ENCODE measurements at regions not wholly inside any gene's neighbourhood (a gene's known extent, or its start where the extent isn't known, plus 50 kb on each side); places are given as distances from the start of the nearest gene placed in this dataset.
A peak's percentile ranks its signal among the peaks of the same experiment; 100 is the strongest.
"Not testable (repeated sequence)": the region's sequence is repeated elsewhere in the genome, so short reads cannot be mapped to it uniquely, and the experiment has no call there.

GRCh38 chr3:107222907-107223306 is 154.3 kb upstream of the CCDC54 start:
- Histone ChIP-seq H3K4me1 (ENCODE audit: control insufficient read depth, insufficient read depth, low read length) (no peaks in the 10 kb centered on the region), H3K4me3 (ENCODE audit: low read depth, low read length) (no peak overlapping the region), H3K27me3 (ENCODE audit: control insufficient read depth, insufficient read depth, low read length) (no peaks in the 10 kb centered on the region), H3K9ac (ENCODE audit: low read length) (no peak overlapping the region), H3K27ac (ENCODE audit: low read depth, low read length) (no peak overlapping the region), H3K36me3 (ENCODE audit: control insufficient read depth, insufficient read depth, low read length) (no peaks in the 10 kb centered on the region), H3K9me3 (ENCODE audit: control insufficient read depth, insufficient read depth, low read depth, low read length) (no peaks in the 10 kb centered on the region)

DNA sequence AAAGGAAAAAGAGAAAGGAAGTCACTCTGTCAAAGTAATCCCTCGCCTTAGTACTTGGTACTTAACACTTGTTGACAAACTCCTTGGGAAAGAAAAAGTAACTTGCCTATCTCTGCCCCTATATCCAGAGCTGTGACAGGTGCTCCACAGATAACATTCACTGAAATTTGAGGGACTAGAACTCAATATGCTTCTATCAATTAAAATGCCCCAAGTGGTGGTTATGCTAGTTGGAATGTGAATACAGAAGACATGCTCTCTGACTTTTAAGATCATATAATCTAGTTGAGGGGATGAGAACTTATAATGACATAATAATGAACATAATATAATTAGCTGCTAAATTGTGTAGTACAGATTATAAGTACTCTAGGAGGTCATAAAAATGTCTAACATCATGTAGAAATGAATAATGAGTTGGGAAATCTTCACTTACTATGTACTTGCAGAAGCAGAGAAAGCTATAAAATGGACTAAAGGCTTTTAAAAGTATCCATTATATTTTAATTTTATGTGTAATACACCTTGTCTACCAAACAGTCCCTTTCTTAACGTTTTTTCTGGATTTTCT is 153.1 kb upstream of the CCDC54 start:
- Histone ChIP-seq H3K36me3 (ENCODE audit: control insufficient read depth, insufficient read depth, low read length) (no peaks in the 10 kb centered on the region), H3K9me3 (ENCODE audit: control insufficient read depth, insufficient read depth, low read depth, low read length) (no peaks in the 10 kb centered on the region), H3K27me3 (ENCODE audit: control insufficient read depth, insufficient read depth, low read length) (no peaks in the 10 kb centered on the region), H3K27ac (ENCODE audit: low read depth, low read length) (no peak overlapping the region), H3K4me3 (ENCODE audit: low read depth, low read length) (no peak overlapping the region), H3K4me1 (ENCODE audit: control insufficient read depth, insufficient read depth, low read length) (no peaks in the 10 kb centered on the region), H3K9ac (ENCODE audit: low read length) (no peak overlapping the region)

DNA sequence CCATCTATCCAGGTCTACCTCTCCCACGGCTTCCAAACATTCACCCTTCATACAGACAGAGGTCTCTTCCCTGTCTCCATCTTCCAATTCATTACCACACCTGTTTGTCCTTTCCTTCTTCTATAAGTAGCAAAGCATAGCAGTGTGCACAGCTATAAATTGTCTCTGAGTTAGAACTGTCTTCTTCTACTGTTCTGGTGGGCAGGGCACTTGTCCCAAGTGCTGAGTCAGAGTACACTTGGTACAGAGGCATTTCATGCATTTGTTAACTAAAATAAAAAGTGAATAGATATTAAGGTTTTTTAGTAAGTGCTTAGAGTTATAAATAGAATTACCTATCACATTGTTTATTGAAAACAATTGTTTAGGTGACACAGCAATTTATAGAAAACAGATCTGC is 150.1 kb upstream of the CCDC54 start:
- Histone ChIP-seq H3K9ac (ENCODE audit: low read length) (no peak overlapping the region), H3K36me3 (ENCODE audit: control insufficient read depth, insufficient read depth, low read length) (no peaks in the 10 kb centered on the region), H3K9me3 (ENCODE audit: control insufficient read depth, insufficient read depth, low read depth, low read length) (no peaks in the 10 kb centered on the region), H3K4me1 (ENCODE audit: control insufficient read depth, insufficient read depth, low read length) (no peaks in the 10 kb centered on the region), H3K4me3 (ENCODE audit: low read depth, low read length) (no peak overlapping the region), H3K27ac (ENCODE audit: low read depth, low read length) (no peak overlapping the region), H3K27me3 (ENCODE audit: control insufficient read depth, insufficient read depth, low read length) (no peaks in the 10 kb centered on the region)

GRCh38 chr3:107233877-107234276 is 143.4 kb upstream of the CCDC54 start:
- H3K27ac ChIP-seq (ENCODE audit: low read depth, low read length): not testable (repeated sequence)

DNA sequence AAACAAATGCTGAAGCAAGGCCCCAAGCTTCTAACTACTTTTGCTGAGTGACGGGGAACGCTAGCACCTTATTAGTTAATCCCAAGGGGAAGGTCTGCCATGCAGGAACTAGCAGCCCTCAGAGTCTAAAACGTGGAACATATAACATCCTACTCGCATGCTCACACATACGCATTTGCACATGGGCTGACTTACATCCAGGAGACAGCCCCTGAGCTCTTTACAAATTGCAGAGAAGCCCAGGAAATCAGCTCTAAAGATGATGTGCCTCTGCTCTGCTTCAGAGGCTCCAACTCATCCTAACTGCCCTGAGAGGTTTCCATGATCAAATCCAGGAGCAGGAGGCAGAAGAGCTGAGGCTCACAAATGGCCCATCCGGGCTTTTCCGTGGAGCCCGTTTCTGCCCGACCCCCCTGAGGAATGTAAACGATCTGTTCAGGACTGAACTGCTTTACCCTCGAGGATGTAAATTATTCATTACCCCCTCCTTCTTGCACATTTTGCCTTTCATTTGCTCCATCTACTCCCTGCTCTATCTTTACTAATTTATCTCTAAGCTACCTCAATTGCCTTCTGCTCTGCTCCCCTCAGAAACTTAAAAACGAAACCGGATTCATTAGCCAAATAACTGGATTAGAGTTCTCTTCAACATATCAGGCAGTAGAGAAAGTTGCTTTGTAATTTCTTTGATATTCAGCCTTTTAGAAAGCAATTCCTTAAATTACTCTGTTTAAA is 141.9 kb upstream of the CCDC54 start:
- peaks cover 6% of the 10 kb centered on the region; the same call in 1 of the 2 replicates for H3K4me1 ChIP-seq (ENCODE audit: control insufficient read depth, insufficient read depth, low read length)
- H3K27me3 ChIP-seq (ENCODE audit: control insufficient read depth, insufficient read depth, low read length): no peaks in the 10 kb centered on the region
- H3K27ac ChIP-seq (ENCODE audit: low read depth, low read length): no peak overlapping the region
- no peaks in the 10 kb centered on the region for H3K9me3 ChIP-seq (ENCODE audit: control insufficient read depth, insufficient read depth, low read depth, low read length)
- no peak overlapping the region for H3K9ac ChIP-seq (ENCODE audit: low read length)
- H3K4me3 ChIP-seq (ENCODE audit: low read depth, low read length): no peak overlapping the region
- no peaks in the 10 kb centered on the region for H3K36me3 ChIP-seq (ENCODE audit: control insufficient read depth, insufficient read depth, low read length)

More at GRCh38 chr3:107233877-107234276, 143.4 kb upstream of the CCDC54 start:
- H3K36me3 ChIP-seq (ENCODE audit: control insufficient read depth, insufficient read depth, low read length); H3K4me1 ChIP-seq (ENCODE audit: control insufficient read depth, insufficient read depth, low read length); H3K4me3 ChIP-seq (ENCODE audit: low read depth, low read length); H3K27me3 ChIP-seq (ENCODE audit: control insufficient read depth, insufficient read depth, low read length); H3K9ac ChIP-seq (ENCODE audit: low read length); H3K9me3 ChIP-seq (ENCODE audit: control insufficient read depth, insufficient read depth, low read depth, low read length): not testable (repeated sequence)

DNA sequence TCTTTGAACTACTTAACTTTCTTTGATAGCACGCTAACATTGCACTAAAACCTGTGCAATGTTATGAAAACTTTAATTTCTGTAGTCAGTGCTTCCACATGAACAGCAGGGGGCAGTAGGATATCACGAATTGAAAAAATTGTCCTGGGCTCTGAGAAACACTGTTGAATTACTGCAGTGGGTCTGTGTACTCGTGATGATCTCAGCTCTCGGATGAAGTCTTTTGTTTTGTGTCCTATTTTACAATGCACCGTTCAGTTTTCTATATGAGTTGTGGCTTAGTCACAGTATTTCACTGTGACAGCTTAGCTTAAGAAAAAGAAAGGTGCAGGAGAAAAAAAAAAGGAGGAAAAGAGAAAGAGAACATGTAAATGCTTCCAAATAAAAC is 141.3 kb upstream of the CCDC54 start:
- Histone ChIP-seq H3K9ac (ENCODE audit: low read length) (no peak overlapping the region), H3K27me3 (ENCODE audit: control insufficient read depth, insufficient read depth, low read length) (peaks cover 2% of the 10 kb centered on the region; the same call in 1 of the 2 replicates), H3K9me3 (ENCODE audit: control insufficient read depth, insufficient read depth, low read depth, low read length) (no peaks in the 10 kb centered on the region), H3K4me1 (ENCODE audit: control insufficient read depth, insufficient read depth, low read length) (peaks cover 6% of the 10 kb centered on the region; the same call in 1 of the 2 replicates), H3K4me3 (ENCODE audit: low read depth, low read length) (no peak overlapping the region), H3K36me3 (ENCODE audit: control insufficient read depth, insufficient read depth, low read length) (no peaks in the 10 kb centered on the region), H3K27ac (ENCODE audit: low read depth, low read length) (no peak overlapping the region)

DNA sequence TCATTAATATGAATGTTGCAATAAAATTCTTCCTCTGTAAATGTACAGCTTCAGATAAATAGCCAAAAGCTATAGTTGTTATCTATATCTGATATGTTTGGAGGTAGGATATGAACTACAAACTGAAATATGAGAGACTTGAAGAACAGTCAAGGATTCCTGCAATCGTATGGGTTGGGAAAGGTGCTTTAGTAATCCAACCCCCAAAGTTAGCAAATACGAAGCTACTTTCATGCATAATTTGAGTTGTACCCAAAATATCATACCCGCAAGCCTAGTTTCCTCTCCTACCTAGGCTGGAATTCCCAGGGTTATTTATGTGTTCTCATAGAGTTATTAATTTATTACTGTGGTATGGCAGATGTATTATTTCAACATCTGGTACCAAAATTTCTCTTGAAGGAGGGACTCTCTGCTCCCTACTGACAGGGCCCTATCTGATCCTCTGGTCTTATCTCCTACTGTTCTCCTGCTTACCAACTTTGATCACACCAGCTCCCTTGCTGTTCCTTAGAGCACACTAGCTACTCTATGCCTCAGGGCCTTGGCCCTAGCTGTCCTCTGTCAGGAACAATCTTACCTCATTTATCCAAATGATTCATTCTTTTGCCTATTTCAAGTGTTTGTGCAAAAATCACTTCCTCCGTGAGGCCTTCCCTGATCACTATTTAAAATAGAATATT is 140.4 kb upstream of the CCDC54 start:
- peaks cover 6% of the 10 kb centered on the region; the same call in 1 of the 2 replicates for H3K4me1 ChIP-seq (ENCODE audit: control insufficient read depth, insufficient read depth, low read length)
- H3K9ac ChIP-seq (ENCODE audit: low read length): no peak overlapping the region
- no peak overlapping the region for H3K27ac ChIP-seq (ENCODE audit: low read depth, low read length)
- H3K27me3 ChIP-seq (ENCODE audit: control insufficient read depth, insufficient read depth, low read length): peaks cover 7% of the 10 kb centered on the region; the same call in 1 of the 2 replicates
- H3K4me3 ChIP-seq (ENCODE audit: low read depth, low read length): no peak overlapping the region
- no peaks in the 10 kb centered on the region for H3K9me3 ChIP-seq (ENCODE audit: control insufficient read depth, insufficient read depth, low read depth, low read length)
- no peaks in the 10 kb centered on the region for H3K36me3 ChIP-seq (ENCODE audit: control insufficient read depth, insufficient read depth, low read length)

DNA sequence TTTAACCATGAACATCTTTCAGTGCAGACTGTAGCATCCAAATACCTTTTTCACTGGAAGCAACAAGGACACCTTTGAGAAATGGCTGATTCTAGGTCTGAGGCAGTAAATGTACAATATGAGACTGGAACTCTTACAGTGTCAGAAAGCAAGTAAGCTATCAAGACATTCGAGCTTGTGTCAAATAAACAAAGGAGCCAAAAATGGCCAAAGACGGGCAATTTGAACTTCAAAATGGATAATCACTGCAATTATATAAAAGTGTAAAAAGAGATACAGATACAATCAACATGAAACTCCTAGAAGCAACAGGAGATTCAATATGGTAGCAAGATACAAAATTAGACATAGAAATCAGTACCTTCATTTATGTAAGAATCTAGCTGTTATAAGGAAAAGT is 138.5 kb upstream of the CCDC54 start:
- Histone ChIP-seq H3K4me3 (ENCODE audit: low read depth, low read length) (no peak overlapping the region), H3K27me3 (ENCODE audit: control insufficient read depth, insufficient read depth, low read length) (peaks cover 7% of the 10 kb centered on the region; the same call in 1 of the 2 replicates), H3K36me3 (ENCODE audit: control insufficient read depth, insufficient read depth, low read length) (no peaks in the 10 kb centered on the region), H3K27ac (ENCODE audit: low read depth, low read length) (no peak overlapping the region), H3K9ac (ENCODE audit: low read length) (no peak overlapping the region), H3K9me3 (ENCODE audit: control insufficient read depth, insufficient read depth, low read depth, low read length) (no peaks in the 10 kb centered on the region), H3K4me1 (ENCODE audit: control insufficient read depth, insufficient read depth, low read length) (no peaks in the 10 kb centered on the region)

- Histone ChIP-seq H3K27ac (ENCODE audit: low read depth, low read length) (no peak overlapping the region), H3K36me3 (ENCODE audit: control insufficient read depth, insufficient read depth, low read length) (no peaks in the 10 kb centered on the region), H3K9me3 (ENCODE audit: control insufficient read depth, insufficient read depth, low read depth, low read length) (no peaks in the 10 kb centered on the region), H3K27me3 (ENCODE audit: control insufficient read depth, insufficient read depth, low read length) (peaks cover 7% of the 10 kb centered on the region; the same call in 1 of the 2 replicates), H3K4me1 (ENCODE audit: control insufficient read depth, insufficient read depth, low read length) (no peaks in the 10 kb centered on the region), H3K9ac (ENCODE audit: low read length) (no peak overlapping the region), H3K4me3 (ENCODE audit: low read depth, low read length) (no peak overlapping the region)
Observed at GRCh38 chr3:107239703-107240102, 137.5 kb upstream of the CCDC54 start.

DNA sequence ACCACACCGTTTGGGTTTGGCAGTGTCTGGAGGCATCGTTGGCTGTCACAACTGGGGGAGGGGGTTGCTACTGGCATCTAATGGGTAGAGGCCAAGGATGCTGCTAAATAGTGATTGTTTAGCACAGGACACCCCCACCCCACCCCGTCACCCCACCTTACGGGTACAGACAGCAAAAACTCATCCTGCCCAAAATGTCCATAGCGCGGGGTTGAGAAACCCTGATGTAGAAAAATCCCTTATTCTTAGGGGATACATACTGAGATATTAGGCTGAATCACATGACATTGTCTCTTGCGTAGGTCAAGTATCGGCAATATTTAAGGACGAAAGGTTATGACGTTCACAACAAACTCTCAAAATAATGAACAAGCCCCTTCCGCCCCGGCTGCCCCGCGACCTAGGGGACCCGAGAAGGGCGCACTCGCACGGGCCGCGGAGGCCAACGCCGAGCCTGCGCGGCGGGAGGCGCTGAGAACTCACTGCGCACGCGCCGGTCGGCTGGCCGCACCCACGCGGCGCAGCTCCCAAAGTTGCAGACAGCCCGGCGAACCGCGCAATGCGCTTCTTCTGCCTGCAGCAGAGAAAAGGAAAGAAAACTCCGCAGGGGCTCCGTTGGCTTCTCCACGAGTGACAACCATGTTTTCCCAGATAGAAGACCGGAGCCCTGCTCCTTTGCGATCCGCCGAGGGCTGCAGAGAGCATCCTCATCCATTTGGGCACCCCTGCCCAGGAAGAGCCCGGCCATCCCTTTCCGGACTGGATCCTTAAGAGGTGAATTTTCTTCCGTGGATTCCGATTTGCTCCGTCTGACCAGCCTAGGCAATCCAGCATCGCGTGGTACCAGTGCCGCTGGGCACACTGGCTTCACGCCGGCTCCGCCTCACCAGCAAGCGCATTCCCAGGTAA is 136.8 kb upstream of the CCDC54 start:
- peak overlapping the region; percentile 54 for H3K9ac ChIP-seq (ENCODE audit: low read length)
- H3K4me1 ChIP-seq (ENCODE audit: control insufficient read depth, insufficient read depth, low read length): no peaks in the 10 kb centered on the region
- H3K27ac ChIP-seq (ENCODE audit: low read depth, low read length): no peak overlapping the region

More for the DNA sequence above, 136.8 kb upstream of the CCDC54 start:
- H3K36me3 ChIP-seq (ENCODE audit: control insufficient read depth, insufficient read depth, low read length): no peaks in the 10 kb centered on the region
- H3K27me3 ChIP-seq (ENCODE audit: control insufficient read depth, insufficient read depth, low read length): peaks cover 7% of the 10 kb centered on the region; the same call in 1 of the 2 replicates
- no peaks in the 10 kb centered on the region for H3K9me3 ChIP-seq (ENCODE audit: control insufficient read depth, insufficient read depth, low read depth, low read length)
- peak overlapping the region; percentile 83 for H3K4me3 ChIP-seq (ENCODE audit: low read depth, low read length)

Data from HUES6 (cell line).